GM18498 (cell line): ENCODE measurements at regions not wholly inside any gene's neighbourhood (a gene's known extent, or its start where the extent isn't known, plus 50 kb on each side); places are given as distances from the start of the nearest gene placed in this dataset.

Source experiments
- ATAC-seq: cut with Tn5 transposase; IDR thresholded peaks from one replicate; pipeline ENCODE4 v1.9.1; 2021; ENCODE audit warnings: mild to moderate bottlenecking, moderate library complexity; ENCODE audit not compliant: unreplicated experiment

DNA sequence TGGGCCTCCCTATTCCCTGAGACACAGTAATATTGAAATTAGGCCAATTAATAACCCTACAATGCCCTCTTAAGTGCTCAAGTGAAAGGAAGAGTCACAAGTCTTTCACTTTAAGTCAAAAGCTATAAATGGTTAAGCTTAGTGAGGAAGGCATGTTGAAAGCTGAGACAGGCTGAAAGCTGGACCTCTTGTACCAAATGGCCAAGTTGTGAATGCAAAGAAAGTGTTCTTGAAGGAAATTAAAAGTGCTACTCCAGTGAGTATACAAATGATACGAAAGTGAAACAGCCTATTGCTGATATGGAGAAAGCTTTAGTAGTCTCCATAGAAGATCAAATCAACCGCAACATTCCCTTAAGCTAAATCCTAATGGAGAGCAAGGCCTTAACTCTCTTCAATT, 140.8 kb downstream of the PTCSC3 start:
- no peak for ATAC-seq

DNA sequence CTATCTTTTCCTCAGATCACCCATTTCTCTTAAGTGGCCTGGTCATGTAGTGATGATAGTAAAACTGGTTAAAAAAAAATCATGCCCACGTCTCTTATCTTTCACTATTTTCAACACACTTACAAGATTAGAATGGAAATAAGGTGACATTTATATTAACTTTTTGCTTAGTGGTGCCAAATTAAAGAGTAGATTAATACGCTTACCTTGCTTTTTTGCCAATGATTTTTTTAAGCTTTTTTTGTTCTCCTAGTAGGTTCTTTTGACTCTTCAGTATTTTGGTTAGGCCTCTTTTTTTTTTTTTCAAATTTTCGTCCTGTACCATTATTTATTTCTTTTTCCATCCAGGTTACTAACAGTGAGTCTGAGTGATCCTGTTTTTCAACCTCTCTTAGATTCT, 147.9 kb downstream of the PTCSC3 start:
- ATAC-seq: no peak

DNA sequence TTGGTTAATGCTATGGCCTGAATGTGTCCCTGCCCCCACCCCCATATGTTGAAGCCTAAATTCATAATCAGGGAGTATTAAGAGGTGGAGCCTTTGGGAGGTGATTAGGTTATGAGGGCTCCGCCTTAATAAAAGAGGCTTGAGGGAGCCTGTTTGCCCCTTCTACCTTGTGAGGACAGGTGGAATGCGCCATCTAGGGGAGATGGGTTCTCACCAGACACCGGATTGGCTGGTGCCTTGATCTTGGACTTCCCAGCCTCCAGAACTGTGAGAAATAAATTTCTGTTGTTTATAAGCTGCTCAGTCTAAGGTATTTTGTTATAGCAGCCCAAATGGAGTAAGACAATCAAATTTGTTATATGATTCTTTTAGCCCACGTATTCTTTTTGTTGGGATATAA, 148.3 kb downstream of the PTCSC3 start:
- no peak for ATAC-seq

DNA sequence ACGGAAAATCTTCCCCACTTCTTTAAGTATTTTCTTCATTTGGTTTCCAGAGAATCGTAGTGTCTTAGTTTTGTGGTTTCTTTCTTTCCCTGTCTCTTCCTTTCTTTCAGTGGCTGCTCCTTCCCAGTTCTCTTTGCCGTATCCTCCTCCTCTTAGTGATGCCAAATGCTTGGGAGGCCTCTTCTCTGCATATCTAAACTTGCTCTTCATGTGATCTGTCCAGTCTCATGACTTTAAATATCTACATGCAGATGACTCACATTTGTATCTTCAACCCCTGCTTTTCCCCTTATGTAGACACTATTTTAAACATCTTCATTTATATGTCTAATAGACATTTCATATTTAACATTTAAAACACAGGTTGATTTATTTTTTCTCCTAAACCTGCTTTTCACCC, 149.2 kb downstream of the PTCSC3 start:
- ATAC-seq: no peak

DNA sequence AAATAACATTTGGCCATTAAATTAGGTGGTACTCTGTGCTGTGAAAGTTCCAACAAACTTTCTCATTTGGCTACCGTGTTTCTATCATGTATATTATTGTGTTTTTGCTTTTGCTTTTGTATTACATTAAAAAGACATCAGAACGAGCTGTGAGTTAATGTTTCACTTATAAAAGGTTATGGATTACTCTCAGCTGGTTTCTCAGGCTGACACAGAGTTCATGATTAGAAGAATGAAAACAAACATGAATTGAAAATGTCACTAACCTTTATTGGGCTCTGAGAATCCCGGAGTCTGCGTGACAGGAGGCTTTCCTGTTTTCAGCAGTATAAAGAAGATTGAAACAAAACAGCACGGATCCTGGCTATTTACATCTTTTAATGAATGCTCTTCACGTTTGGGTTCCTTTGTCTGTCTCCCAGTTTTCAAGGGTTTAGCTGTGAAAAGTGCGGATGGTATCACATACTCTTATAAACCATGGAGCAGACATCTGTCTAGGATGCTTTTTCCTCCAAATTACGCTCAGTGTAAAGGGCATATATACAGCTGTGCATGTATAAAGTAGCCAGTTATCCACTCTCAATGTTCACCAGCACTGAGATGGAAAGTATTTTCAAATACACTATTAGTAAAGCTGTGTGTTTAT, 153.6 kb downstream of the PTCSC3 start:
- ATAC-seq: peak; percentile 36

DNA sequence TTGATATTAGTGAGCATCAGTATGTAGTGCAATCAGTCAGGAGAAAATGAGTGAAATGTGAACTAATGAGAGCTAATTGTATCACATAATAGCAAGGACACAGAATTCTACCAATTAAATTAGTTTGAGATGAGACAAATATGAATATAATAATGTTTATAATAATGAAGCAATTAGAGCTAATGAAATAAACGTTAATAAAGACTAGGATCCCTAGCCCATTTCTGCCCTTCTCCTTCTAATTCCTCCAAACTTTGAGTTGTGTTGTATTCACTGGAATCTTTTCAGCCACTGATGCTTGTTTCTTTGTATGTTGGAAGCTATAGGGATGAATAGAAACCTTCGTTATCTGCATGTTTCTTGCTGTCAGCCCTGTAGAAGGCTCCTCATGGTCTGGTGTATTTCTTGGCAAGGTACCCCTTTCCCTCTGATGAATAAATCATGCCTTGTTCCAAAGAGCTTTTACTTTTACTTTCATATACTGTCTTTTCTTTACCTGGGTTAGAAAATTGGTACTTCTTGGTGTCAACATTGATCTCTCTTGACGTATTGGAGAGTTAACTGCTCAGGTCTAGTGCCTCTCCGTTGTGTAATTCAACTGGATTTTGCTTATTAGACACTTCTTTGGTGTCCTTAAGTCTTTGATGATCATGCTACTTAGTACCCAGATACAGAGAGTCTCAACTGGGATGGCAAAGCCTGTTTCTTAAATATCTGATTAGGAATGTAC, 154.8 kb downstream of the PTCSC3 start:
- peak; percentile 41 for ATAC-seq

DNA sequence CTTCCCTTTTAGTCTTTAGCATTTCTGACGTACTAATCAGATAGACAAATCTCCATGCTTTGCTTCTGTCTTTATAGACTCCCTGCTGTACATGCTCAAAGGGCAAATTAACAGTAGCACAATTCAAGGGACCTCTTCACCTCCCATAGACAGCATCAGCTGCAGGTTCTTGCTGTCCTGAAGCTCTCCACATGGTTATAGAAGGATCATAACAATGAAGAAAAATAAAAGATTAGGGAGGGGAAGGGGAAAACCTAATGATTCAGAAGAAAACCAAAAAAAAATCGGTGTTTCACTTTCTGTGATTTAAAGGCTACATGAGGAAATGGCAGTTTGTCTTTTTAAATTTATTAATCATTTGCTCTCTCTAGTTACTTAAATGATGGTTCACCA, 155.5 kb downstream of the PTCSC3 start:
- no peak for ATAC-seq

DNA sequence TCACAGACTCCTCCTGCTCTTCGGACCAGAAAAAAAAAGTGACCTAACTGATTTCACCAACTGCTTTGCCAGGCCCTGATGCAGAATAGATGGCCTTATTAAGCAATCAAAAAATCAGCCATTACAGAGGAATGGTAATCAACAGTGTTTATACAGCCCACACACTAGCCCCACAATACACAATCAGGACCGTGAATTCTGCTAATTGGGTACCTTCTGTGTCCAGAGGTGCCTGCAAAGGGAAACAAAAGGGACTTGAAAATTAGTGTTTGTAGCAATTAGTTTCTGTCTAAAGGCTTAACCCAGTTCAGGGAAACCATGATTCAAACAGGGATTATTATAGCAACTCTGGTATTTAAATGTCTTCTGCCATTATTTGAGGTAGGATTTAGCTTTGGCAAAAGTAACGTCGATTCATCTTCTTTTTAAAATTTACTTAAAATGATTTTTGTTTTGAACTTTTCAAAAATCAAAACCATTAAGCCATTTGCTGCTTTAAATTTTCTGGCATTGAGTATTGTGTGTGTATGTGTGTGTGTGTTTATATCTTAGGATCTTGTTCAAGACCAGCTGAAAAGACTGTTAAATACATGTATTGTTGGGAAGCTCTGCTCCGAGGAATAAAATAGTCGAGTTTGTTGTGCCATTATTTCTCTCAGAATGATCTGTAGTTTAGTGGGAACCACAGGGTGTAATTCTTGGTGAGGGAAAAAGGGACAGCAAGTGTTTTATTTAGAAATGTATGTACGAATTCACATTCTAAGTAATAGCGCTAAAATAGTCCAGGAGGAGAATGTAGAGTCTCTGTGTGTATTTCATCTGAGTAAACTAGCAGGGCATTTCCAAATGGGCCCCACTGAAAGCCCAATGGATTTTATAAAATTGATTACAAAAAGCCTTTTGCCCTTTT, 156.1 kb downstream of the PTCSC3 start:
- ATAC-seq: no peak

DNA sequence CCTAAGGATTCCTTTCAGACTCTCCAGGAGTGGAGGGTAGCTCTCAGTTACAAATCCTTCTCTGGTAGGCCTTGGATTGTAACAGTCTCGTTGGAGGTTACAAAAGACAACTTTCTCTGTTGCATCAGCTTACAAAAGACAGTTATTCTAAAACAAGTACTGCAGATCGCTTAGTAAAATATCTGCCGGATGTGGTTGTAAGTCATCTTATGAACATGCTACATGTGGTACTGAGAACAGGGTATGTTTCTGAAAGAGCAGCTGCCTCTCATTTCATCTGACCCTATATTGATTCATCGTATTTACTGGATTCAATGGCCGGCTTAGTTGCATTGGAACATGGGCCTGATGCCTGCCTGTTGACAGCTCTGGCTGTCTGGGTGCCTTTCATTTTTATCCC, 157.4 kb downstream of the PTCSC3 start:
- ATAC-seq: no peak

DNA sequence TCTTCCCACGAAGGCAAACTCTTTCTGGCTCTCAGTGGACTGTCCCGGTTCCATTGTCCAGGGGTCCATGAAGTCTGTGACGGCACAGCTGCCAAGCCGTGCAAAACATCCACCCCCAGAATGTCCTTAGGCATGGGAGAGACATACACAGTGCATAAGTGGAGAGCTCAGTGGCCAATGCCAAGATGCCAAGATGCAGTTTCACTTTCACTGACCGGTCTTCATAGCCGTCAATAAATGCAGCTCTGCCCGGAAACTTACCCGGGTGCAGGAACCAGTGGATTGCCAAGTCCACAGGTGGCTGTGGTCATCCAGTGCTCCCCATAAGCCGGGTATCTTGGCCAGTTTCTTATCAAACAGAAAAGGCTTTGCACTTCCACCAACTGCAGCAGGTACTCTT, 162.3 kb downstream of the PTCSC3 start:
- no peak for ATAC-seq

DNA sequence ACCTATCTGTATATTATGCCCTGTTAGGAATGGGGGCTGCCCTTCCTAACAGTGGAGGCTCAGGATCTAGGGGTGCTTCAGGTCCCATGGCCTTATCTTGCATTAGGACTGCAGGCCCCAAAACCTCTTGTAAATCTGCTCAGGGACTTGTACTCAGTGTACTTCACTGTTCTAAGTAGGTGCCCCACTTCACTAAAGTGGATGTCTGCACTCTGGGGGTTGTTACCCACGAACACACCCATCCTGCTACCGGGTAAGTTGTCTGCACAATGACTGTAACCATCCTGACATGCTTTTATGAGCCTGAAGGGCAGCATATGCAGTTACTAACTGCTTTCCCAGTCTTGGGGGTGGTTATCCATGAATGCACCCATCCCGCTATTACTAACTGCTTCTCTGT, 163.0 kb downstream of the PTCSC3 start:
- no peak for ATAC-seq

DNA sequence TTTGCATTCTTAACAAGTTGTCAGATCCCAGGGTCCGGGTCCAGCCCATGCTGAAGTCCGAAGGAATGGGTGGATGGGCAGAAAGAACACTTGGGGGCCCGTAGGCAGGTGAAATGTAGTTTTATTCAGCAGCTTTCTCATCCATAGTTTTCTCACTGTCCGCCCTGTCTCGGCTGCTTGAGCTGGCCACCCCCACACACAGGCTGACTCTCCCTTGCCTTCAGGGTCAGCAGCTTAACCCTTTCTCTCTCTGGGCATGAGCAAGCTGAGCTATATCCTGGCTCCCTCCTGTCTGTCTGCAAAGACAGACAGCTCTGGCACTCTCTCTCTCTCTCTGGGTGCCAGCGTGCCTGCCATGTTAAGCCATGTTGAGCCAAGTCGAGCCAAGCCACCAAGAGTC, 163.9 kb downstream of the PTCSC3 start:
- no peak for ATAC-seq

DNA sequence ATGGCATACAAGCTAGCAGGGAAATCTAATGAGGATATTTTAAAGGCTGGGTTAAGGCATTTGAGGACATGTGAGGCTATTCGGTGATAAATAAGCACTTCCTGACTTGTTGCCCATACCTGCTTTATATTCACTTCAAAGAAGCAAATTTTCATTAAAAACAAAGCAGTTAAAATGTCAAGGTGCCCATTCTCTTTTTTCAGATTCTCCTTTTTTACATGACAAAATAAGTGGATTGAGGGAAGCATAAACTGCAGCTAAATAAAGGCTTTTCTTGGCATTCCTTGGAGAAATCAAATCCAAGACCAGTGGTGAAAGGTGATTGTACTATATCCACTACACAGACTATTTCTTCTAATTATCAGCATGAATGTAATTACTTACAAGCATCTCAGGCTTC, 166.9 kb downstream of the PTCSC3 start:
- no peak for ATAC-seq

DNA sequence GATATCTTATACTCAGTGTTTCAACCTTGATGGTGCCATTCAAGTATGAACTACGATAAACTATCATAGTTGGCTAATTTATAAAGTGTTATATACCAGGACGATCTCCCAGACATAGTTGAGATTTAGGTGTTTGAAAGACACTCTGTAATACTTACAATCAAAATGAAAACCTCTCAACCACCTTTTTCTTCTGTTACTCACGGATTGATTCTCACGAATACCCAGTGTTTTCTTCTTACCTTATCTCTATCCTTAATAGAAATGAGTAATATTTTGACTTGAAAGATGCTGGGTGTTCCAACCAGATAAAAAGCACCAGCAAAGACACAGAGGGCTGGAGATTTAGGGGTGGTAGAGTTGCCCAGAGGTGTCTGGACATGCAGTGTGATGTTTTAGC, 169.9 kb downstream of the PTCSC3 start:
- no peak for ATAC-seq

DNA sequence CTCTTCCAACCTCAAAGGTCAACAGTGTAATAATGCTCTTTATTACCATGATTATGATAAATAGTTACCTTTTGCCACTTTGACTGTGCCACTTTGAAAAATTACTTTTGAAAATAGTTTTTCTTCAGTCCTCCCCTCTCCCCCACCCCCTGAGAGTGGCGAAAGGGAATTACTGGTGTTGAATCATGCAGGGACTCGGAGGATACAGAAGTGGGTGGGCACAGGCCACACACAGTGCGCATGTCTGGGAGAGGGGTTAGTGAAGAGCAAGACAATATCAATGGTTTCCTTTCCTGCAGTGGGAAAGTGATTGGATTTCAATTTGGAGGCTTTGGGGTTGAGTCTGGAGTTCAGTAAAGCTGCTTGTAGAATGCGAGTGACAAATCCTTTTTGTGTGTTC, 170.9 kb downstream of the PTCSC3 start:
- no peak for ATAC-seq

DNA sequence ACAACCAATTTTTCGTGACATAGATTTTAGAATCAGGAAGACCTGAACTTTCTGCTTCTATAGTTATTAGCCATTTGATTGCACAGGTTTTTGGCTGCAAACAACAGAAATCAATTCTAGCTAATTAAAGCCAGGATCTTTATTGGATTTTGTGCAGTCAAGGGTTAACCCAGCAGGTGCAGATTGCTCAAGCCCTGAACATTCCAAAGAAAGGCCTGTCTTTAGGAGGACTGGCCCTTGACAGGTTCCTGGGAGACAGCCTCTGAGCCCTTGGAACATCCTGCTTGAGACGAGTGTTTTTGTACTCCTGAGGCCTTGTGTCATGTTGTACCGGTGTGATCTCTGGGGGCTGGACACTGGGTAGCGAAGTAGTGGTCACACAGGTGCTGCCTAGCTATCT, 174.6 kb downstream of the PTCSC3 start:
- ATAC-seq: no peak

DNA sequence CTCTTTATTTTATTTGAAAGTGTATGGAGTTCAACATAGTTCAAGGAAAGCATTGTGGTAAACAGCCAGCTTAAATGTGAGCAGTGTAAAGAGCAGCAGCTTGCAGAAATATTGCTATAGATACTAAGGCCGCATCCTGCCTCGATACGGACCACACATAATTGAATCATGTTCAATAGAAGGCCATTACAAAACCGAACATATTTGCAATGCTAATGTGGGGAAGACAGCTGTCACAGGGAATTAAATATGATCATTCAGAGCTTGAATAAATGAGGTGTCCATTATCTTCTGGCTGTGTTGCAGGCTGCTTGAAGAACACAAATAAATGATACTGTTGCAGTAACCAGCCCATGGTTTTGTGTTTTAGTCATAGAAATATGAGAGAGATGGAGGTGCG, 173.2 kb downstream of the BRMS1L start:
- no peak for ATAC-seq

DNA sequence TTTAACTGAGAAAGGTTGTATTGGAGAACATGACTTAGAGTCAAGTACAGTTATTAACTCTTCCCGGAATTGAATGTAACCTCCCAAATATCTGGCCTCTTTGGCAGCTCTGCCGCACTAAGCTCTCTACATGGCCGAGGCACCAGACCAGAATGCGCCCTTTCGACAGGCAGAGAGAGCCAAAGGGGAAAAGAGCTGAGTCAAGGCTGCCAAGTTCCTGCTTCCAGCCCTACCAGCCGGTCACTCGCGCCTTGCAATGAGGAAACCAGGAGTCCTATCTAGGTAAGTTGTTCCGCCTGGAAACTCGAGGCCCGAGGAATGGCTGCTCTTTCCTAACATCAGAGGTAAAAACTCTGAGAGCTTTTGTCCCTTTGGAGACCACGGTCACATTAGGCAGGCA, 172.2 kb downstream of the BRMS1L start:
- no peak for ATAC-seq

DNA sequence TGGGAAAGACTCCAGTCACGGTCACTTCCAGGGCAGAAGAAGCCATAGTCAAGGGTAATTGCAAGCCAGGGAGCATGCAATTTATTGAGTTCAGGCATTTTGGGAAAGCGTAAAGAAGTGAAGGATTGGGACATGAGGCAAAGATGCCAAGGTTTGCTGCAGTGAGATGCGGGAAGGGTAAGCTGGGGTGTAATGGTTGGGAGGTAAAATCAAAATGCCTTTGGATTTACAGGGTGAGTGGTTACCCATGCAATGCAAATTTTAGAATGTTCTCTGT, 167.5 kb downstream of the BRMS1L start:
- no peak for ATAC-seq

DNA sequence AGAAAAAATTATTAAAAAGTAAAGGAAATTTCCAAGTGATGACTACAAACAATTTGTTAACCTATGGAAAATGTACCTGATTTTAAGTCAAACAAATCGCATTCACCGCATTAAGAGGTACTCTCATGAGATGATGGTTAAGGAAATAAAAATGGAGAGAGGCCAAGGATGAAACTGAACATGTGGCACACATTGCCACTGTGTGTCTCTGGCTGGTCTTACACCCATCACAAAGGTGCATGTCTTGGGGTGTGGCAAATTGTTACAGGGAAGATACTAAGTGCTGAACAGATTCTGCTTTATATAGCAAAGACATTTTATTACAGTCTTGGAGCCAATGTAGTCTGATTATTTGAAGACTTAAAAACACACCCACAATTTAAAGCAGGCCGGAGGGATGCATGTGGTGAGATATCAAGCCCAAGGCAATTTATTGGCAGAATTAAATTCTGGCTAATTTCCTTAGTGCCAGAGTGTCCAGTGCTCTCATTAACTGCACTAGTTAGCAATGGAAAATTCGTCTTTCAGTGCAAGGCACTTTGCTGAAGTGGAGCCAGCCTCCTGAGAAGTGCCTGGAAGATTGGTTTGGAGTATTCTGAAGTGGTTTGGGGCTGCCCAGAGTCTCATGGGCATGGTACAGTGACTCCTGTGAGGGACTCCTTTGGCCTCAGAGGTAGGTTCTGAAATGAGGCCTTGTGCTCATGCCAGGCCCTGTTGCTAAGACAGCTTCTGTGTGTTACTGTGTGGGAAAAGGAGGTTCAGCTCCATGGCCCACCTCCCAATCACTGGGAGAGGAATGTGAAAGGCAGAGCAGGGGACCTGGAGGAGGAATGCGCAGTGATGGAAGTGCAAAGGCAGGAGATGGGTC, 166.9 kb downstream of the BRMS1L start:
- no peak for ATAC-seq

DNA sequence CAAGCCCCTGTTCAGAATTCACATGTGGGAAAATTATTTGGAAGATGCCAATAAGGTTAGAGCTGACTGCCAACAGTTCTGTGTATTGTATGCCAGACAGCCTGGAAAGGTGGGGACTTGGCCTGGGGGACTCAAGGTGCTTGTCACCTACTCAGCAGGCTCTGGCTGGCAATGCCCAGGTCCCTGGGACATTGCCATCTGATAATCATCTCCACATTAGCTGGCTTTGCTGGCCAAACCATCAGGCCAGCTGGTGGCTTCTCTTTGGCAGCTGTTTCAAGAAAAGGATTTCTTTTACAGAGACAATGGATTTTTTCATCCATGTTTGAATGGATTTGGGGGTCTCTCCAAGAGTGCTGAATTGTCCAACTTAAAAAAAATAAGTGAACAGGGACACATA, 165.2 kb downstream of the BRMS1L start:
- ATAC-seq: no peak
